ENCODE measurements at regions not wholly inside any gene's neighbourhood (a gene's known extent, or its start where the extent isn't known, plus 50 kb on each side); places are given as distances from the start of the nearest gene placed in this dataset.
A peak's percentile ranks its signal among the peaks of the same experiment; 100 is the strongest.

DNA sequence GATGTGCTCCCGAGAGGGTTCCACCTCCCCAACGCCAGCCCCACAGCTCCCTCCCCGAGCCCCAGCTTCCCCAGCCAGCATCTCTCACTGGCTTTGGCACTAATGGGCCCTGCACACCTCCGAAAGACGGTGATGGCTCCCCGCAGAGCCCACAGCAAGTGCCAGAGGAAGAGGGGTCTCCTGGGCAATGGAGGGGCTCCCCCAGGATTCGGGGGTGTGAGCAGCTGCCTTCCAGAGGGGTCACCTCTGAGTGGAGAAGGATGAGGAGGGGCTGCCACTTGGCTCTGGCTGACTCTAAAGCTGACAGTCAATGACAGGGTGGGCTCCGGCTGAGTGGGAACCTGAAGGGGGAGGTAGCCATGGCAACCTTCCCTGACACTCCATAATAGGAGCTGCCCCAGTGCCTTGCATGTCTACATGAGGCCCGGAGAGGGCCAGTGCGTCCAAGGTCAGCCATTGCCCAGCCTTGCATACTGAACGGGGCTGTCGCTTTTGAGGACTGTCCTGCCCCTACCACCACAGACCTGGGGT, 98.6 kb upstream of the SYT13 start:
- TF ChIP-seq, protein P1, sequence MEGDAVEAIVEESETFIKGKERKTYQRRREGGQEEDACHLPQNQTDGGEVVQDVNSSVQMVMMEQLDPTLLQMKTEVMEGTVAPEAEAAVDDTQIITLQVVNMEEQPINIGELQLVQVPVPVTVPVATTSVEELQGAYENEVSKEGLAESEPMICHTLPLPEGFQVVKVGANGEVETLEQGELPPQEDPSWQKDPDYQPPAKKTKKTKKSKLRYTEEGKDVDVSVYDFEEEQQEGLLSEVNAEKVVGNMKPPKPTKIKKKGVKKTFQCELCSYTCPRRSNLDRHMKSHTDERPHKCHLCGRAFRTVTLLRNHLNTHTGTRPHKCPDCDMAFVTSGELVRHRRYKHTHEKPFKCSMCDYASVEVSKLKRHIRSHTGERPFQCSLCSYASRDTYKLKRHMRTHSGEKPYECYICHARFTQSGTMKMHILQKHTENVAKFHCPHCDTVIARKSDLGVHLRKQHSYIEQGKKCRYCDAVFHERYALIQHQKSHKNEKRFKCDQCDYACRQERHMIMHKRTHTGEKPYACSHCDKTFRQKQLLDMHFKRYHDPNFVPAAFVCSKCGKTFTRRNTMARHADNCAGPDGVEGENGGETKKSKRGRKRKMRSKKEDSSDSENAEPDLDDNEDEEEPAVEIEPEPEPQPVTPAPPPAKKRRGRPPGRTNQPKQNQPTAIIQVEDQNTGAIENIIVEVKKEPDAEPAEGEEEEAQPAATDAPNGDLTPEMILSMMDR (IDR thresholded peaks at IDR 0.05) = no peak
- TF ChIP-seq EZH2phosphoT487 (IDR thresholded peaks at IDR 0.05) = no peak
- no peak for TF ChIP-seq EZH2 (IDR thresholded peaks at IDR 0.05)
- no peaks in the 10 kb centered on the region for H3K9me3 ChIP-seq (ENCODE audit: low read depth)
- no peaks in the 10 kb centered on the region for H3F3A ChIP-seq (ENCODE audit: low read depth)
- no peak overlapping the region for H3K27ac ChIP-seq
- no peak overlapping the region for H3K27ac Mint-ChIP-seq
- no peaks in the 10 kb centered on the region for H4K20me1 ChIP-seq (ENCODE audit: low read depth)
- H3K4me1 ChIP-seq = peaks cover 5% of the 10 kb centered on the region
- H3K9ac ChIP-seq = no peak overlapping the region
- peaks cover 16% of the 10 kb centered on the region for H3K27me3 Mint-ChIP-seq (ENCODE audit: insufficient read depth, low read depth)
- H3K4me2 ChIP-seq = no peak overlapping the region
- peaks cover 49% of the 10 kb centered on the region for H3K4me1 Mint-ChIP-seq
- H3K79me2 ChIP-seq (ENCODE audit: low read depth) = no peaks in the 10 kb centered on the region
- H3K36me3 ChIP-seq = no peaks in the 10 kb centered on the region
- H3K36me3 Mint-ChIP-seq = no peaks in the 10 kb centered on the region
- H3K4me3 ChIP-seq = no peak overlapping the region
- H3K4me3 Mint-ChIP-seq = no peak overlapping the region
- no peak overlapping the region for H2AFZ ChIP-seq (replicated peaks)
- DNase-seq (ENCODE audit: low spot score) = peak; percentile 42
- no peaks in the 10 kb centered on the region for H3K27me3 ChIP-seq
- H3K9me3 Mint-ChIP-seq = no peaks in the 10 kb centered on the region

DNA sequence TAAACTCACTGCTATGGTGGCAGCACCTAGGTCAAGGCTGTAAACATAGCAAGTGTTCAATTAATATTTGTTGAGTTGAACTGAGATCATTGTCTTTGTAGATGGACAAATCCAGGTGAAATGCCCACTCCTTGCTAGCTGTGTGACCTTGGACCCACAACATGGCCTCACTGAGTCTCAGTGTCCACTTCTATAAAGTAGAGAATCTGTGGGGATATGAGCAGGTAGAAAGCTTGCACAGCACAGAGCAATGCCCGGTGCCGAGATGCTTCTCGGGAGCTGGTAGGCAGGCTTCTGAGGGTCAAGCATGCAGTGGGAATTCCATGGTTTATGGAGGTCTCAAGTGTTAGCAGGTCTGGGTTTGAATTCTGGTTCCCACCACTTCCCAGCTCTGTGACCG, 97.9 kb upstream of the SYT13 start:
- no peaks in the 10 kb centered on the region for H3K36me3 ChIP-seq
- H3K4me3 Mint-ChIP-seq = no peak overlapping the region
- no peaks in the 10 kb centered on the region for H3K9me3 Mint-ChIP-seq
- H3K27me3 Mint-ChIP-seq (ENCODE audit: insufficient read depth, low read depth) = peaks cover 16% of the 10 kb centered on the region
- no peak overlapping the region for H2AFZ ChIP-seq (replicated peaks)
- no peaks in the 10 kb centered on the region for H3K27me3 ChIP-seq
- no peak overlapping the region for H3K9ac ChIP-seq
- H3K4me3 ChIP-seq = no peak overlapping the region
- H3K4me1 ChIP-seq = peaks cover 5% of the 10 kb centered on the region
- no peak overlapping the region for H3K4me2 ChIP-seq
- TF ChIP-seq EZH2phosphoT487 (IDR thresholded peaks at IDR 0.05) = no peak
- TF ChIP-seq EZH2 (IDR thresholded peaks at IDR 0.05) = no peak
- TF ChIP-seq, protein P1 (IDR thresholded peaks at IDR 0.05) = no peak
- H3K27ac ChIP-seq = no peak overlapping the region
- H3K4me1 Mint-ChIP-seq = peaks cover 52% of the 10 kb centered on the region
- H3K79me2 ChIP-seq (ENCODE audit: low read depth) = no peaks in the 10 kb centered on the region
- H3F3A ChIP-seq (ENCODE audit: low read depth) = no peaks in the 10 kb centered on the region
- no peaks in the 10 kb centered on the region for H3K36me3 Mint-ChIP-seq
- H3K27ac Mint-ChIP-seq = no peak overlapping the region
- H4K20me1 ChIP-seq (ENCODE audit: low read depth) = no peaks in the 10 kb centered on the region
- no peaks in the 10 kb centered on the region for H3K9me3 ChIP-seq (ENCODE audit: low read depth)
- no peak for DNase-seq (ENCODE audit: low spot score)

DNA sequence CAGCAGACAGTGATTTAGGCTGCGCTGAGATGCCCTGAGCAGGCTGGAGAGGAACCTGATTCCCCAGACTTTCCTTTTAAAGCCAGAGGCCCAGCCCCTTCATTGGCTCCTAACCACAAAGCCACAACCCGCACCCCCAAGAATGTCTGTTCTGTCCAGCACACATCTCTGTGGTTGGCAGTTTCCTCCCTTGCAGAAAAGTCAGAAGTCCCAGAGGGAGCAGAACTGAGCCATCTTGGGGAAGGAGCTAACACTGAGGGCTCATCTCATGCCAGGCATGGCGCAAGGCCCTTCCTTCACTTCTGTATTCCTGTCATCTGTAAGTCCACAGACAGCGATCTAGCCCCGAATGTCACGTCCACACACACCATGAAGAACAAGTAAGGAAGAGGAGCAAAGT, 97.1 kb upstream of the SYT13 start:
- no peak overlapping the region for H3K4me3 Mint-ChIP-seq
- no peak for TF ChIP-seq EZH2 (IDR thresholded peaks at IDR 0.05)
- TF ChIP-seq EZH2phosphoT487 (IDR thresholded peaks at IDR 0.05) = no peak
- TF ChIP-seq, protein P1 (IDR thresholded peaks at IDR 0.05) = no peak
- Histone ChIP-seq H3K9ac (no peak overlapping the region), H3K4me3 (no peak overlapping the region), H3K4me2 (no peak overlapping the region), H3K27me3 (no peaks in the 10 kb centered on the region), H3K9me3 (ENCODE audit: low read depth) (no peaks in the 10 kb centered on the region), H3K79me2 (ENCODE audit: low read depth) (no peaks in the 10 kb centered on the region), H3K27ac (no peak overlapping the region), H3F3A (ENCODE audit: low read depth) (no peaks in the 10 kb centered on the region), H3K36me3 (no peaks in the 10 kb centered on the region), H4K20me1 (ENCODE audit: low read depth) (no peaks in the 10 kb centered on the region), H2AFZ (replicated peaks) (peak overlapping the region; percentile 50), H3K4me1 (peaks cover 5% of the 10 kb centered on the region)
- H3K27ac Mint-ChIP-seq = no peak overlapping the region
- no peak for DNase-seq (ENCODE audit: low spot score)
- H3K9me3 Mint-ChIP-seq = no peaks in the 10 kb centered on the region
- peaks cover 54% of the 10 kb centered on the region for H3K4me1 Mint-ChIP-seq
- H3K36me3 Mint-ChIP-seq = no peaks in the 10 kb centered on the region
- peaks cover 16% of the 10 kb centered on the region for H3K27me3 Mint-ChIP-seq (ENCODE audit: insufficient read depth, low read depth)

Data from neural progenitor cell (in vitro differentiated cells).